ENCODE measurements at regions not wholly inside any gene's neighbourhood (a gene's known extent, or its start where the extent isn't known, plus 50 kb on each side); places are given as distances from the start of the nearest gene placed in this dataset.

DNA sequence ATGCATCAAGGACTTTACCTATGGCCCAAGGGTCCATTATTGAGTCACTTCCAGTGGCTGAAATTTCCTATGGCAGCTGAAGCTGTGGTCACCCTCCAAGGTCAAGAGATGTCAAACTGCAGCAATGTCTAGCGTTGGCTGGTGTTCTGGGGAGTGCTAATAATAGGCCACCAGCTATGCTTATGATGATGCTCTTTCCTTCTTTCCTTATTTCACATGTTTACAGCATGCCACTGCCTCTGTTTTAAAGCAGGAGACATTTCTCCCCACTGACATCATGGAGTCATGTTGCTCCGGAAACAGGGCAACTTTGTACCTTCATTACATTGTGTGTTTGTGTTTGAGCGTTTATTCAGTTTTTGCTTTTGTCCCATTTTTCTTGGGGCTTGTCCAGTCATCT lies 62.6 kb upstream of the CYYR1 start:
- no peak overlapping the region for H3K4me3 Mint-ChIP-seq
- no peaks in the 10 kb centered on the region for H3K27me3 Mint-ChIP-seq
- peaks cover 0 to 13% of the 10 kb centered on the region in 2 donors for H3K9me3 Mint-ChIP-seq
- no peaks in the 10 kb centered on the region for H3K4me1 Mint-ChIP-seq
- DNase-seq (no peak), ATAC-seq (no peak)
- no peak overlapping the region for H3K27ac Mint-ChIP-seq

DNA sequence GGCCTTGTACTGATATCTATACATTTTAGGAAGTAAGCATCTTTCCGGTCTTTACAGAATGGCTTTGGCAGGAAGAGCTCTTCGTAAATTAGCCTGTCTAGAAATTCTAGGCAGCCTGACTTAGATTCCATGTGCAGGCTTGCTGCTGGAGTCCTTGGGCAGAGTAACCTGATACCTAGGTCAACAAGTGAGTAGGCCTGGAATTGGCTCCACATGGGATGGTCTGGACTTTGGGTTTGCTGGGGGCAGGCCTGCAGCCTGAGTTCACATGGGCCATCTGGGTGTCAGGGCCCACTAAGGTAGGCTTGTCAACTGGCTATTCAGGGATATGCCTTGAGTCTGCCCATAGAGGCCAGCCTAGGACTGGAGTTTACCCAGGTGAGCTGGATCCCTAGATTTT lies 59.6 kb upstream of the CYYR1 start:
- H3K4me3 Mint-ChIP-seq: no peak overlapping the region
- H3K27ac Mint-ChIP-seq: no peak overlapping the region
- H3K4me1 Mint-ChIP-seq: no peaks in the 10 kb centered on the region
- ATAC-seq (no peak), DNase-seq (no peak)
- peaks cover 0 to 13% of the 10 kb centered on the region in 2 donors for H3K9me3 Mint-ChIP-seq
- no peaks in the 10 kb centered on the region for H3K27me3 Mint-ChIP-seq

DNA sequence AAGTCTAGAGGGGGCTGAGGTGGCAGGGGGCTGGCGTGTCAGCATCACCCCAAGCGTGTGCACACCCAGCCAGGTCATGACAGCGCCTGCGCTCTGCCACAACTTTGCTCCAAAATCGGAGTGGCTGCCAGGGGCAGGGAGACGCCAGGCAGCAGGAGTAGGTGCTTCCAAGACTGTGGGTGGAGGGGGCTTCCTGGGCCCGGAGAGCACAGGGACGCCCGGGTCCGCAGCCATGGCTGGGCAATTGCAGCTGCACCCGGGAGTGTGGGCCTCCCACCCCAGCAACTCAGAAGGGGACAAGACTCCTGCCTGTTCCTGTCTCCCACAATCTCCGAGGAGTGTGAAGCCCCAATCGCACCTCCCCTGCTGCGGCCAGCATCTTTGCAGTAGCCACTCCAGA lies 53.1 kb upstream of the CYYR1 start:
- H3K4me1 Mint-ChIP-seq: no peaks in the 10 kb centered on the region
- H3K27me3 Mint-ChIP-seq: no peaks in the 10 kb centered on the region
- peaks cover 0 to 7% of the 10 kb centered on the region in 2 donors for H3K9me3 Mint-ChIP-seq
- no peak overlapping the region for H3K27ac Mint-ChIP-seq
- no peak for DNase-seq
- no peak for ATAC-seq
- H3K4me3 Mint-ChIP-seq: no peak overlapping the region

DNA sequence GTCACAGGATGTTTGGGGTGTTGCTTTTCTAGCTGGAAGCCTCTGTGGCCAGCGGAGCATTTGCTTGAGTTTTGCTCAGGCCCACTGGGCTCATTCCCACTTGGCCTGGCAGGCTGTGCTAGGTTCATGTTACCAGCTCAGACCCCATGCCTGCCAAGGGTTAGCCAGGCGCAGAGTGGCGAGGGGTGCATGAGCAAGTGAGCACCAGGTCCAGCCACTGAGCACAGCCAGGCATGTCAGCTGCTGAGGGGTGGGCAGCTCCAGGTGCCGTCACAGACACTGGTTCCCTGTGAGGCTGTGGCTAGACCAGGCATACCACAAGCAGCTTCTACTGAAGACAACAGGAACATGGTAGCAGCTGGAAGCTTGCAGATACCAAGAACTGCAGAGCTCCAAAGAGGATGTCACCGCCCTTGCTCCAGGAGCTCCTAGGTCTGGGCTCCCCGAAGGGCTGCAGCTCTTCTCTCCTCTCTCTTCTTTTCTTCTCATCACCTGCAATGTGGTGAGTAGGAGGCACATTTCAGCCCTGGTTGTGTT lies 52.0 kb upstream of the CYYR1 start:
- DNase-seq (no peak), ATAC-seq (no peak)
- H3K9me3 Mint-ChIP-seq: peaks cover 0 to 7% of the 10 kb centered on the region in 2 donors
- no peak overlapping the region for H3K4me3 Mint-ChIP-seq
- no peak overlapping the region for H3K27ac Mint-ChIP-seq
- H3K27me3 Mint-ChIP-seq: no peaks in the 10 kb centered on the region
- H3K4me1 Mint-ChIP-seq: no peaks in the 10 kb centered on the region
